Mononuclear cell (primary cell): ENCODE measurements at regions not wholly inside any gene's neighbourhood (a gene's known extent, or its start where the extent isn't known, plus 50 kb on each side); places are given as distances from the start of the nearest gene placed in this dataset.
"Not testable (repeated sequence)": the region's sequence is repeated elsewhere in the genome, so short reads cannot be mapped to it uniquely, and the experiment has no call there.

Experiments
- H3K27me3 ChIP-seq: 2 replicates; pipeline ENCODE4 v1.6.0; 2011; ENCODE audit warnings: low read length, control low read depth; ENCODE audit not compliant: insufficient read depth
- H3K4me1 ChIP-seq: 2 replicates; pipeline ENCODE4 v1.5.1; 2011; ENCODE audit warnings: mild to moderate bottlenecking, low read length, control low read depth; ENCODE audit not compliant: insufficient read depth
- H3K4me3 ChIP-seq: 2 replicates; pipeline ENCODE4 v1.5.1; 2011; ENCODE audit warnings: mild to moderate bottlenecking, low read length, moderate library complexity
- H3K9me3 ChIP-seq: 2 replicates; pipeline ENCODE4 v1.5.1; 2011; ENCODE audit warnings: low read depth, mild to moderate bottlenecking, control low read depth, low read length

GRCh38 chr3:5035113-5035512 is 55.9 kb downstream of the BHLHE40 start:
- peaks cover 53% of the 10 kb centered on the region for H3K4me1 ChIP-seq
- no peaks in the 10 kb centered on the region for H3K9me3 ChIP-seq
- H3K4me3 ChIP-seq, result no peak overlapping the region
- no peaks in the 10 kb centered on the region for H3K27me3 ChIP-seq

DNA sequence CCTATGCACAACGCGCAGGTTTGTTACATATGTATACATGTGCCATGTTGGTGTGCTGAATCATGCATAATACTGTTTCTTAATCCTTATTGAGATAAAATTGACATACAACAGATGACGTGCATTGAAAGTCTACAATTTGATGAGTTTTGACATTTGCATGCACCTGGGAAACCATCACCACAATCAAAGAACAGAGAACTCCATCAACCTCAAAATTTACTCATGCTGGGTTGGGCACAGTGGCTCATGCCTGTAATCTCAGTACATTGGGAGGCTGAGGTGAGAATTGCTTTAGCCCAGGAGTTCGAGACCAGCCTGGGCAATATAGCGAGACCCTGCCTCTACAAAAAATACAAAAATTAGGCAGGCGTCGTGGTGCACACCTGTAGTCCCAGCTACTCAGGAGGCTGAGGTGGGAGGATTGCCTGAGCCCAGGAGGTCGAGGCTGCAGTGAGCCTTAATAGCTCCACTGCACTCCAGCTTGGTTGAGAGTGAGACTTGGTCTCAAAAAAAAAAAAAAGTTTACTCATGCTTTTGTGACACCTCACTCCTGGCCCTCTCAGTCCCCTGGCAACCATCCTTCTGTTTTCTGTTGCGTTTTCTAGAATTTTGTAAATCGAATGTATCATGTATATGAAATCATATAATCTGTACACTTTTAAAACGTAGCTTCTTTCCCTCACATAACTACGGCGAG is 56.6 kb downstream of the BHLHE40 start:
- peaks cover 53% of the 10 kb centered on the region for H3K4me1 ChIP-seq
- H3K9me3 ChIP-seq, result no peaks in the 10 kb centered on the region
- H3K27me3 ChIP-seq, result no peaks in the 10 kb centered on the region
- H3K4me3 ChIP-seq, result no peak overlapping the region

DNA sequence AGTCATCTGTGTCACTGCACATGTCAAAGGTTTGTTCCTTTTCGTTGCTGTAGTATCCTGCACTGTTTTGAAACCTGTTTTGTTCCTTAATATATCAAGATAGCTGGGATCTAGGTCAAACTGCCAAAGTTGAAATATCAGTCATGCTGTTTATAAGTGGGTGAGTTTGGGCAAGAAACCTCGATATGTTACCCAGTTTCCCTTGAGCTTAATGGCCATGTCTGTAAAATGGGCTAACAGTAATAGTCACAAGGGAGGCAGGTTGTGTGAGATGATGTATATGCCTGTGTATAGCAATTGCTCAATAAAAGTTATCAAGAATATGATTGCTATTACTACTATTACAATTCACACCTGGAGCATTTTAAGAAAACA is 57.1 kb downstream of the BHLHE40 start:
- no peaks in the 10 kb centered on the region for H3K9me3 ChIP-seq
- no peaks in the 10 kb centered on the region for H3K27me3 ChIP-seq
- H3K4me3 ChIP-seq, result no peak overlapping the region
- peaks cover 51% of the 10 kb centered on the region for H3K4me1 ChIP-seq

GRCh38 chr3:5036858-5037257 is 57.6 kb downstream of the BHLHE40 start:
- H3K27me3 ChIP-seq, result no peaks in the 10 kb centered on the region
- H3K9me3 ChIP-seq, result no peaks in the 10 kb centered on the region
- peaks cover 47% of the 10 kb centered on the region for H3K4me1 ChIP-seq
- H3K4me3 ChIP-seq, result no peak overlapping the region

GRCh38 chr3:5039585-5039984 is 60.3 kb downstream of the BHLHE40 start:
- Histone ChIP-seq H3K4me1 (peaks cover 36% of the 10 kb centered on the region), H3K4me3 (no peak overlapping the region), H3K9me3 (no peaks in the 10 kb centered on the region)

DNA sequence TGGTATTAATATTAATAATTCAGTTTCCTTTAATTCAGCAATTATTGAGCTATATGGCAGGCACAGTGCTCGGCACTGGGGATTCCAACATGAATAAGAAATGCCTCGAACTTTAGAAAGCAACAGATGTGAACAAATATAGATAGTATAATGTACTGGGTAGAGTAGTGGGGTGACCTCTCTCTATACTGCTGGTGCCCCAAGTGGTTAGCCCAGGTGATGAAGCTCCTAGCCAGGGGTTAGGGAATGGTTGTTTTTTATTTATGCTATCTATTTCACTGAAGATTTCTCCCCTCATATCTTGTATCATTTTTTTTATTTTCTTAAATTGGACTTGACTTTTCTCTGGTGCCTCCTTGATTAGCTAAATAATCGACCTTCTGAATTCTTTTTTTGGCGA is 62.1 kb downstream of the BHLHE40 start:
- peaks cover 24% of the 10 kb centered on the region for H3K4me1 ChIP-seq
- no peaks in the 10 kb centered on the region for H3K9me3 ChIP-seq
- H3K27me3 ChIP-seq, result no peaks in the 10 kb centered on the region
- no peak overlapping the region for H3K4me3 ChIP-seq

More at GRCh38 chr3:5039585-5039984, 60.3 kb downstream of the BHLHE40 start:
- no peaks in the 10 kb centered on the region for H3K27me3 ChIP-seq

DNA sequence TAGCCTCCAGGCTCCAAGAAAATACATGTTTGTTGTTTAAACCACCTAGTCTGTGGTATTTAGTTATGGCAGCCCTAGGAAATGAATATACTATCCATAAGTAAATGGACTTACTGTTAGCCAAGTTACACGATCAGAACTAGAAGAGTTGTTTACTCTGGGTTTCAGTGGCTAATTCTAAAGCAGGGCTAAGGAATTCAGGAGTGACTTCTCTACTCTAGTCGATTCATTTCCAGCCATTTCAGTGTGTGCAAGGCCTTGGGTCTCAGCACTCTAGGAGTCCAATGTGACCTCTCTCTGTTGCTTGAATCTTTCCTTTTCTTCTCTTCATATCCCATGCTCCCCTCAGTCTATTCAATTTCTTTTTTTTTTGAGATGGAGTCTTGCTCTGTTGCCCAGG is 66.7 kb downstream of the BHLHE40 start:
- H3K4me1 ChIP-seq, result no peaks in the 10 kb centered on the region
- no peak overlapping the region for H3K4me3 ChIP-seq
- no peaks in the 10 kb centered on the region for H3K27me3 ChIP-seq

GRCh38 chr3:5047764-5048419 is 68.7 kb downstream of the BHLHE40 start:
- H3K9me3 ChIP-seq, result no peaks in the 10 kb centered on the region
- H3K4me1 ChIP-seq, result no peaks in the 10 kb centered on the region
- no peak overlapping the region for H3K4me3 ChIP-seq
- H3K27me3 ChIP-seq, result no peaks in the 10 kb centered on the region

More for the DNA sequence above, 66.7 kb downstream of the BHLHE40 start:
- H3K9me3 ChIP-seq, result no peaks in the 10 kb centered on the region

- Histone ChIP-seq H3K4me1 (peaks cover 34% of the 10 kb centered on the region), H3K4me3 (no peak overlapping the region), H3K27me3 (no peaks in the 10 kb centered on the region), H3K9me3 (no peaks in the 10 kb centered on the region)
Measured at GRCh38 chr3:5051772-5052171, 70.3 kb upstream of the ARL8B start.

DNA sequence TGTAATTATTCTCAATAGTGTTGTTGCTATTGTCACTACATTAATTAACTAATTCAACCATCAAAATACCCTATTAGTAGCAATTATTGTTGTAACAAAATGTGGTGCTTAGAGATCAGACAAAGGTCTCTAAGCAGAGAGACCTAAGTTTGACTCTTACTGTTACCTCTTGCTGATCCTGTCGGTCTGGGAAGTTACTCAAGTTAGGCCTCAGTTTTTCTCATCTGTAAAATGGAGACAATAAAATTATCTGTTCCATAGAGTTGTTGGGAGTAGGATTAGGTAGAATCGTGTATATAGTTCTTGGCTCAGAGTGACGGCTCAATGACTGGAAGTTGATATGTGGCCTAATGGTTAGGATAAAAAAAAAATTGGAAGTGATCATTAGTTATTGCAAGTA is 69.8 kb upstream of the ARL8B start:
- no peaks in the 10 kb centered on the region for H3K9me3 ChIP-seq
- H3K27me3 ChIP-seq, result no peaks in the 10 kb centered on the region
- H3K4me1 ChIP-seq, result peaks cover 38% of the 10 kb centered on the region
- H3K4me3 ChIP-seq, result no peak overlapping the region

DNA sequence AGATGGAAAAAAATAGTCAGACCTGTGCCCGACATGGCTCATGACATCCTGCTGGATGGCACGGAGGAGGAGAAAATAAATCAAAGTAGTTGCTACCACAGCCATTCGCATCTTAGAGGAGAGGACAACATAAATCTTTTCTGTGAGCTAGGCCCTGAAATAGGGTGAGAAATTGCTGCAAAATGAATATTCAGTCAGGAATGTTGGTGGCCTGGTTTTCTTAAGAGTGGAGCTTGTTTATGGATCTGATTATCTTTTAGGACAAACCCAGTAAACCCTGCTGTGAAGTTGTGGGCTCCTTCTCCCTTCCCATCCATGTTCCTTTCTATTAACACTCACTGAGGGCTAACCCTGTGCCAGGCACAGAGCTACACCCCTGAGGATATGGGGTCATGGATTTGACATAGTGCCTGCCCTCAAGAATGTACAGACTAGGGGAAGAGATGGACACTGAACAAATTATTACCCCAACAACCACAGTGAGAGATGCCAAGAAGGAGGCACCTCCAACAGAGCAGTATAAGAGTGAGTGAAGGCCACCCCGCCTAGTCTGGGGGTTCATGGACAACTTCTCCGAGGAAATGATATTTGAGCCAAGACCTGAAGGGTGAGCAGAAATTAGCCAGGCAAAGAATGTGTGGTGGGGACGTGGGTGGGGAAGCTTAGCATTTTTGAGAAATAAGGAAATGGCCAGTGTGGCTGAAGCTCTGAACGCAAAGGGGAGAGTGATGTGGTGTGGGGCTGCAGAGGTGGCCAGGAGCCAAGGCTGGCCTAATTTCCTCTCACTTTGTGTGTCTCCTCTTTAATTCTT is 68.9 kb upstream of the ARL8B start:
- peaks cover 47% of the 10 kb centered on the region for H3K4me1 ChIP-seq
- no peaks in the 10 kb centered on the region for H3K27me3 ChIP-seq

DNA sequence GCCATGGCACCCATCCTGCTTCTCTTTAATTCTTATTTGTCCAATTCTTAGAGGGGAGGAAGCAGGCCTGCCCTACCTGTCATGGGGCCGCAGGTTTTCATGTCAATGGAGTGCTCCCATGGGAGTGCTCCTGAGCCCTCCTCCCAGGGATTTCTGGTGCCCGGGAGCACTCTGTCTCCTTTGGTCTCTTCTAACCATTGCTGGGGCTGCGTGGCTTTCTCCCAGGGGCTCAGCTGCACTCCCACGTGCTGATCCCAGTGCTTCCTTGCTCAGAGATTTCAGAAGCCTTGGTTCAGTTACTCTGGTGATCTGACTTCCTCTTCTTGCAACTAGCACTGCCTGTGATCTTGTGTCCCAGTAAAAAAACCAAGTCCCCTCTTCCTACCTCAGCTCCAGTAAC is 68.0 kb upstream of the ARL8B start:
- Histone ChIP-seq H3K9me3 (no peaks in the 10 kb centered on the region), H3K27me3 (no peaks in the 10 kb centered on the region), H3K4me1 (peaks cover 47% of the 10 kb centered on the region), H3K4me3 (no peak overlapping the region)

More for the DNA sequence above, 68.9 kb upstream of the ARL8B start:
- Histone ChIP-seq H3K9me3 (no peaks in the 10 kb centered on the region), H3K4me3 (no peak overlapping the region)

DNA sequence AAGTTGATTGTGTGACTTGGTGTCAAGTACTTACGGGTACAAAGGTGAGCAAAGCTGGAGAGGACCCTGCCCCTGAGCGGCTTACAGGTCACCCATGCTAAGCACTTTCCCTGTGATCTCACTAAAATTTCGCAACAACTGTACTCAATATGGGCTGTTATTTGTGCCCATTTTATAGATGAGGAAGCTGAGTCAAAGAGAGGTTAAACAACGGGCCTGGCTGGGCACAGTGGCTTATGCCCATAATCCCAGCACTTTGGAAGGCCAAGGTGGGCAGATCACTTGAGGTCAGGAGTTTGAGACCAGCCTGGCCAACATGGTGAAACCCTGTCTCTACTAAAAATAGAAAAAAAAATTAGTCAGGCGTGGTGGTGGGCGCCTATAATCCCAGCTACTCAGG is 67.5 kb upstream of the ARL8B start:
- not testable (repeated sequence) for H3K9me3 ChIP-seq, H3K4me3 ChIP-seq, H3K27me3 ChIP-seq
- H3K4me1 ChIP-seq, result peaks cover 47% of the 10 kb centered on the region

DNA sequence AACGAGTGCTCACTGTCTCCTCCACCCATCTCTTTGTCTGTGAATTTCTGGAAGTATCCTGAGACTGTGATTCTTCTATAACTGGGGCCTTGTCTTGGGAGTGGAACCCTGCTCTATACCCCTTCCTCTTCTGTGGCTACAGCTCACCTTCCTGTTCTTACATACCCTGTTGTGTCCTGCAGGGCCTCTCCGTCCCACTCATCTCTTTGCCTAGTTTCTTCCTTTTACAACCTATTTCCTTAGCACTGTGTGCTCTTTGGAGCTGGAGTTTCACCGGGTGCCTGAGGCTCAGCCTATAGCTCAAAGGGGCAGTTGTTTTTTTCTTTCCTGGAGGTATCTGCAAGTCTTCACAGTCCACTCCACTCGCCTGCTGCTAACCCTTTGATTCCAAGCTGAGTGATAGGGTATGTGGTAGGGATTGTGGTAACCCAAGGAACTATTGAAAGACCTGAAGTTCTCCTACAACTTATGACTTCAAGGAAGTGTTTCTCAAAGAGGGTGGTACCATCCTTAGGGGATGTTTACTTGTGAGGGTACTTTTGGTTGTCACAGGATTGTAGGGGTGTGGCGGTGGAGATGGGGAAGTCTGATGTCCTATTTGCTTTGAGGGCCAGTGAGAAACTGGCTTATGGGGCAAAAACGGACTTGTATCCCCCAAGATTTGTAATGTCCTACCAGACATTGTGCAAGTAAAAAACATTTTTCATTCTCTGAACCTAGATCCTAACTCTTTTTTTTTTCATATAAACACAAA is 66.6 kb upstream of the ARL8B start:
- no peaks in the 10 kb centered on the region for H3K27me3 ChIP-seq
- H3K4me1 ChIP-seq, result peaks cover 47% of the 10 kb centered on the region
- no peak overlapping the region for H3K4me3 ChIP-seq
- H3K9me3 ChIP-seq, result no peaks in the 10 kb centered on the region

DNA sequence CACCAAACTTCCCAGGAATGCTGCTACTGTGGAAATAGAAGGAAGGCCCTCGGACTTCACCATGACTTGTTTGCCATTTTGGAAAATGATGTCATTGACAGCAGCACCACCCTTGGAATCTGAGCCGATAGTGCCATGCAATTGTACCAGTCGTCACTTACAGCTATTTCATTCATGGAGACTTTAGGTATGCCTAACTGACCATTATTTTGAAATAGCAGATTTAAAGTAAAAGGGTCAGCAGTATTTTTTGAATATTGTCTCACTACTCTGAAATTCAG is 66.0 kb upstream of the ARL8B start:
- H3K9me3 ChIP-seq, result no peaks in the 10 kb centered on the region
- no peak overlapping the region for H3K4me3 ChIP-seq
- H3K4me1 ChIP-seq, result peaks cover 47% of the 10 kb centered on the region
- no peaks in the 10 kb centered on the region for H3K27me3 ChIP-seq
